Mucosa of descending colon (tissue), 3 donors: ENCODE measurements at regions not wholly inside any gene's neighbourhood (a gene's known extent, or its start where the extent isn't known, plus 50 kb on each side); places are given as distances from the start of the nearest gene placed in this dataset.

Experiments
- ATAC-seq: fragments of 200-7000 bp; cut with Tn5 transposase; one replicate; pipeline ENCODE4 v1.9.1; 2020; ENCODE audit warnings: mild to moderate bottlenecking, moderate library complexity
- DNase-seq, 3 donors: peaks; one replicate each; pipeline ENCODE4 v3.0.0-alpha.2; 2020
- H3K36me3 ChIP-seq: fragments of 200-600 bp; one replicate; pipeline ENCODE4 v1.8.0; 2021; ENCODE audit warnings: low read depth, mild to moderate bottlenecking
- H3K4me1 ChIP-seq: fragments of 200-600 bp; one replicate; pipeline ENCODE4 v1.8.0; 2021; ENCODE audit warnings: low read depth, mild to moderate bottlenecking
- H3K4me3 ChIP-seq: fragments of 200-600 bp; one replicate; pipeline ENCODE4 v1.8.0; 2021; ENCODE audit warnings: mild to moderate bottlenecking
- H3K9me3 ChIP-seq: fragments of 200-600 bp; one replicate; pipeline ENCODE4 v1.8.0; 2021; ENCODE audit warnings: mild to moderate bottlenecking
- CTCF ChIP-seq: fragments of 200-600 bp; IDR thresholded peaks from one replicate; pipeline ENCODE4 v1.8.0; 2022; ENCODE audit warnings: antibody characterized with exemption, mild to moderate bottlenecking
- intact Hi-C, 2 donors: fragments of 100-400 bp; cut with DNase I in 1 of 2; cut with micrococcal nuclease in 1 of 2; formaldehyde crosslinking; loops; one replicate each; pipeline versions ENCODE4 v1.11.0 to v1.11.1; 2022; cut with DNase I, micrococcal nuclease
- donor health status: DM: no; HTN: no; CAD: no; lungs with moderate emphysema.
- donor health status: DM: no; HTN: no; CAD: no.
- donor health status: DM: no; HTN: yes; CAD: no.

- DNase-seq, result no peak
- H3K4me3 ChIP-seq, result no peak overlapping the region
- TF ChIP-seq CTCF, result no peak
- H3K9me3 ChIP-seq, result no peaks in the 10 kb centered on the region
- ATAC-seq, result no peak
- intact Hi-C loops, result no loop called here
- H3K4me1 ChIP-seq, result no peaks in the 10 kb centered on the region
- H3K36me3 ChIP-seq, result no peaks in the 10 kb centered on the region
Measured at GRCh38 chr2:17298453-17298852, 219.8 kb downstream of the RAD51AP2 start.

- Histone ChIP-seq H3K4me1 (no peaks in the 10 kb centered on the region), H3K36me3 (no peaks in the 10 kb centered on the region), H3K9me3 (no peaks in the 10 kb centered on the region), H3K4me3 (no peak overlapping the region)
- TF ChIP-seq CTCF, result no peak
- ATAC-seq (no peak), DNase-seq (no peak)
- intact Hi-C loops, result no loop called here
Measured at GRCh38 chr2:17296686-17297085, 221.6 kb downstream of the RAD51AP2 start.

- DNase-seq (no peak), ATAC-seq (no peak)
- Histone ChIP-seq H3K9me3 (no peaks in the 10 kb centered on the region), H3K4me3 (no peak overlapping the region), H3K36me3 (no peaks in the 10 kb centered on the region), H3K4me1 (no peaks in the 10 kb centered on the region)
- no peak for TF ChIP-seq CTCF
- intact Hi-C loops, result no loop called here
Measured at GRCh38 chr2:17289669-17290068, 228.6 kb downstream of the RAD51AP2 start.

- Histone ChIP-seq H3K36me3 (no peaks in the 10 kb centered on the region), H3K9me3 (no peaks in the 10 kb centered on the region), H3K4me1 (no peaks in the 10 kb centered on the region), H3K4me3 (no peak overlapping the region)
- TF ChIP-seq CTCF, result no peak
- DNase-seq (no peak), ATAC-seq (no peak)
- intact Hi-C loops, result no loop called here
Measured at GRCh38 chr2:17287183-17287582, 231.1 kb downstream of the RAD51AP2 start.

GRCh38 chr2:17282826-17283225 is 235.4 kb downstream of the RAD51AP2 start:
- no peaks in the 10 kb centered on the region for H3K4me1 ChIP-seq
- no peaks in the 10 kb centered on the region for H3K36me3 ChIP-seq
- no peaks in the 10 kb centered on the region for H3K9me3 ChIP-seq
- intact Hi-C loops, result no loop called here
- no peak for ATAC-seq
- TF ChIP-seq CTCF, result no peak
- DNase-seq, result no peak
- no peak overlapping the region for H3K4me3 ChIP-seq

GRCh38 chr2:17282245-17282644 is 236.0 kb downstream of the RAD51AP2 start:
- Histone ChIP-seq H3K4me3 (no peak overlapping the region), H3K36me3 (no peaks in the 10 kb centered on the region), H3K9me3 (no peaks in the 10 kb centered on the region), H3K4me1 (no peaks in the 10 kb centered on the region)
- DNase-seq (no peak), ATAC-seq (no peak)
- TF ChIP-seq CTCF, result no peak
- intact Hi-C loops, result no loop called here
